ENCODE measurements at regions not wholly inside any gene's neighbourhood (a gene's known extent, or its start where the extent isn't known, plus 50 kb on each side); places are given as distances from the start of the nearest gene placed in this dataset.

GRCh38 chr1:187619175-187619574, 790.4 kb downstream of the PLA2G4A start:
- H3K36me3 ChIP-seq = no peaks in the 10 kb centered on the region
- TF ChIP-seq POLR2AphosphoS5 (IDR thresholded peaks at IDR 0.05) (no peak), CTCF (IDR thresholded peaks at IDR 0.05 in 8 of 11, conservative IDR thresholded peaks at IDR 0.05 in 3 of 11) (no peak), POLR2A (IDR thresholded peaks at IDR 0.05) (no peak)
- no peak for DNase-seq
- no peaks in the 10 kb centered on the region for H3K4me1 ChIP-seq
- no peaks in the 10 kb centered on the region for H3K27me3 ChIP-seq (replicated peaks in 1 of 7)
- H3K27ac ChIP-seq = no peak overlapping the region
- intact Hi-C loops (cut with DNase I; ENCODE audit: low total_unique reads) = no loop called here
- no peak overlapping the region for H3K4me3 ChIP-seq
- H3K9me3 ChIP-seq = peaks cover 0 to 37% (median 15%) of the 10 kb centered on the region in 8 donors

- no peak for TF ChIP-seq POLR2A (IDR thresholded peaks at IDR 0.05)
- no peak for TF ChIP-seq POLR2AphosphoS5 (IDR thresholded peaks at IDR 0.05)
- no peak for TF ChIP-seq CTCF (IDR thresholded peaks at IDR 0.05 in 8 of 11, conservative IDR thresholded peaks at IDR 0.05 in 3 of 11)
- H3K27ac ChIP-seq = no peak overlapping the region
- no peak for DNase-seq
- H3K27me3 ChIP-seq (replicated peaks in 1 of 7) = no peaks in the 10 kb centered on the region
- intact Hi-C loops (cut with DNase I; ENCODE audit: low total_unique reads) = no loop called here
- no peaks in the 10 kb centered on the region for H3K36me3 ChIP-seq
- H3K4me3 ChIP-seq = no peak overlapping the region
- H3K4me1 ChIP-seq = no peaks in the 10 kb centered on the region
- 59 to 68% (median 61%) methylated on average over 3 of the region's 3 CpGs for WGBS, 5 donors
- H3K9me3 ChIP-seq = peaks cover 0 to 14% (median 2%) of the 10 kb centered on the region in 8 donors
Measured at GRCh38 chr1:187621951-187622350, 793.2 kb downstream of the PLA2G4A start.

GRCh38 chr1:187622545-187622944, 793.8 kb downstream of the PLA2G4A start:
- WGBS, 5 donors = 0 to 51% (median 29%) methylated on average over 1 of the region's 1 CpG
- intact Hi-C loops (cut with DNase I; ENCODE audit: low total_unique reads) = no loop called here

GRCh38 chr1:187624812-187625545, 796.2 kb downstream of the PLA2G4A start:
- TF ChIP-seq POLR2A (IDR thresholded peaks at IDR 0.05) (no peak), CTCF (IDR thresholded peaks at IDR 0.05 in 8 of 11, conservative IDR thresholded peaks at IDR 0.05 in 3 of 11) (no peak), POLR2AphosphoS5 (IDR thresholded peaks at IDR 0.05) (no peak)
- no peaks in the 10 kb centered on the region for H3K27me3 ChIP-seq (replicated peaks in 1 of 7)
- no peaks in the 10 kb centered on the region for H3K4me1 ChIP-seq
- 62 to 77% (median 75%) methylated on average over 2 of the region's 2 CpGs for WGBS, 5 donors
- H3K4me3 ChIP-seq = no peak overlapping the region
- H3K27ac ChIP-seq = no peak overlapping the region
- DNase-seq = no peak
- H3K36me3 ChIP-seq = no peaks in the 10 kb centered on the region
- intact Hi-C loops (cut with DNase I; ENCODE audit: low total_unique reads) = no loop called here
- H3K9me3 ChIP-seq = peaks cover 0 to 4% (median 0%) of the 10 kb centered on the region in 8 donors

More at GRCh38 chr1:187622545-187622944, 793.8 kb downstream of the PLA2G4A start:
- Histone ChIP-seq H3K27ac (no peak overlapping the region), H3K9me3 (peaks cover 0 to 11% (median 2%) of the 10 kb centered on the region in 8 donors), H3K36me3 (no peaks in the 10 kb centered on the region), H3K4me1 (no peaks in the 10 kb centered on the region), H3K4me3 (no peak overlapping the region), H3K27me3 (replicated peaks in 1 of 7) (no peaks in the 10 kb centered on the region)
- no peak for TF ChIP-seq POLR2A (IDR thresholded peaks at IDR 0.05)
- no peak for DNase-seq
